ENCODE measurements at regions not wholly inside any gene's neighbourhood (a gene's known extent, or its start where the extent isn't known, plus 50 kb on each side); places are given as distances from the start of the nearest gene placed in this dataset.

- no peak overlapping the region for H3K4me3 ChIP-seq (replicated peaks; ENCODE audit: insufficient read depth, low read length)
- no peak for DNase-seq (ENCODE audit: low read depth in 1 of 2, low spot score in 1 of 2)
- TF ChIP-seq, protein P1, sequence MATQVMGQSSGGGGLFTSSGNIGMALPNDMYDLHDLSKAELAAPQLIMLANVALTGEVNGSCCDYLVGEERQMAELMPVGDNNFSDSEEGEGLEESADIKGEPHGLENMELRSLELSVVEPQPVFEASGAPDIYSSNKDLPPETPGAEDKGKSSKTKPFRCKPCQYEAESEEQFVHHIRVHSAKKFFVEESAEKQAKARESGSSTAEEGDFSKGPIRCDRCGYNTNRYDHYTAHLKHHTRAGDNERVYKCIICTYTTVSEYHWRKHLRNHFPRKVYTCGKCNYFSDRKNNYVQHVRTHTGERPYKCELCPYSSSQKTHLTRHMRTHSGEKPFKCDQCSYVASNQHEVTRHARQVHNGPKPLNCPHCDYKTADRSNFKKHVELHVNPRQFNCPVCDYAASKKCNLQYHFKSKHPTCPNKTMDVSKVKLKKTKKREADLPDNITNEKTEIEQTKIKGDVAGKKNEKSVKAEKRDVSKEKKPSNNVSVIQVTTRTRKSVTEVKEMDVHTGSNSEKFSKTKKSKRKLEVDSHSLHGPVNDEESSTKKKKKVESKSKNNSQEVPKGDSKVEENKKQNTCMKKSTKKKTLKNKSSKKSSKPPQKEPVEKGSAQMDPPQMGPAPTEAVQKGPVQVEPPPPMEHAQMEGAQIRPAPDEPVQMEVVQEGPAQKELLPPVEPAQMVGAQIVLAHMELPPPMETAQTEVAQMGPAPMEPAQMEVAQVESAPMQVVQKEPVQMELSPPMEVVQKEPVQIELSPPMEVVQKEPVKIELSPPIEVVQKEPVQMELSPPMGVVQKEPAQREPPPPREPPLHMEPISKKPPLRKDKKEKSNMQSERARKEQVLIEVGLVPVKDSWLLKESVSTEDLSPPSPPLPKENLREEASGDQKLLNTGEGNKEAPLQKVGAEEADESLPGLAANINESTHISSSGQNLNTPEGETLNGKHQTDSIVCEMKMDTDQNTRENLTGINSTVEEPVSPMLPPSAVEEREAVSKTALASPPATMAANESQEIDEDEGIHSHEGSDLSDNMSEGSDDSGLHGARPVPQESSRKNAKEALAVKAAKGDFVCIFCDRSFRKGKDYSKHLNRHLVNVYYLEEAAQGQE (IDR thresholded peaks at IDR 0.05; ENCODE audit: insufficient replicate concordance, low read depth): no peak
- TF ChIP-seq POLR2AphosphoS5 (IDR thresholded peaks at IDR 0.05; ENCODE audit: low read depth) (no peak), GABPA (IDR thresholded peaks at IDR 0.05; ENCODE audit: low read depth) (no peak), CTCF (IDR thresholded peaks at IDR 0.05; ENCODE audit: insufficient read depth, low read length) (no peak), SPI1 (IDR thresholded peaks at IDR 0.05; ENCODE audit: borderline replicate concordance, low read depth) (no peak)
- no peaks in the 10 kb centered on the region for H3K27me3 ChIP-seq (ENCODE audit: insufficient read depth, poor library complexity, severe bottlenecking)
- no peak overlapping the region for H3K27ac ChIP-seq (replicated peaks)
Measured at GRCh38 chr12:126856958-126857357, 1410.0 kb upstream of the TMEM132C start.

DNA sequence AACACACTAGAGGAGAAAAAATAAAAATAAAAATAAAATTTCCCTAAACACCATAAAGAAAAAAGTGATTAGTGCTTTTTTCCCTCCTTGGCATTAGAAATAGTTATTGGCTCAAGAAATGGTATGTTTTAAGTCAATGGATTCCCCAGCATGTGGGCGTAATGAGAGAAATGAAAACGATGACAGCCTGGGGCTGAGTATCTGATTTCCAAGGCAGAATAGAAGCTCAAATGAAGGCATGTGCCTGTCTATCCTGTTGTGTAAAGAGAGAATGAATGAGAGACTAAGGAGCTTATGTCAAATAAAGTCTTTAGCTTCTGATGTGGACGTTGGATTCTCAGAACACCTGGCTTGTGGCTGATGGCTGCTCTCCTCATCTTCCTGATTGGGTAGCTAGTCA is 1408.4 kb upstream of the TMEM132C start:
- H3K27ac ChIP-seq (replicated peaks): no peak overlapping the region
- no peaks in the 10 kb centered on the region for H3K27me3 ChIP-seq (ENCODE audit: insufficient read depth, poor library complexity, severe bottlenecking)
- no peak overlapping the region for H3K4me3 ChIP-seq (replicated peaks; ENCODE audit: insufficient read depth, low read length)
- TF ChIP-seq POLR2AphosphoS5 (IDR thresholded peaks at IDR 0.05; ENCODE audit: low read depth) (no peak), GABPA (IDR thresholded peaks at IDR 0.05; ENCODE audit: low read depth) (no peak)
- no peak for DNase-seq (ENCODE audit: low read depth in 1 of 2, low spot score in 1 of 2)

GRCh38 chr12:126860210-126860609 is 1406.8 kb upstream of the TMEM132C start:
- TF ChIP-seq CTCF (IDR thresholded peaks at IDR 0.05; ENCODE audit: insufficient read depth, low read length) (no peak), GABPA (IDR thresholded peaks at IDR 0.05; ENCODE audit: low read depth) (no peak), SPI1 (IDR thresholded peaks at IDR 0.05; ENCODE audit: borderline replicate concordance, low read depth) (no peak), POLR2AphosphoS5 (IDR thresholded peaks at IDR 0.05; ENCODE audit: low read depth) (no peak)
- TF ChIP-seq, protein P1 (IDR thresholded peaks at IDR 0.05; ENCODE audit: insufficient replicate concordance, low read depth): no peak
- Histone ChIP-seq H3K4me3 (replicated peaks; ENCODE audit: insufficient read depth, low read length) (no peak overlapping the region), H3K27me3 (ENCODE audit: insufficient read depth, poor library complexity, severe bottlenecking) (no peaks in the 10 kb centered on the region), H3K27ac (replicated peaks) (no peak overlapping the region)
- no peak for DNase-seq (ENCODE audit: low read depth in 1 of 2, low spot score in 1 of 2)

GRCh38 chr12:126862500-126862899 is 1404.5 kb upstream of the TMEM132C start:
- no peaks in the 10 kb centered on the region for H3K27me3 ChIP-seq (ENCODE audit: insufficient read depth, poor library complexity, severe bottlenecking)
- H3K27ac ChIP-seq (replicated peaks): no peak overlapping the region
- no peak for DNase-seq (ENCODE audit: low read depth in 1 of 2, low spot score in 1 of 2)
- no peak overlapping the region for H3K4me3 ChIP-seq (replicated peaks; ENCODE audit: insufficient read depth, low read length)
- TF ChIP-seq GABPA (IDR thresholded peaks at IDR 0.05; ENCODE audit: low read depth) (no peak), SPI1 (IDR thresholded peaks at IDR 0.05; ENCODE audit: borderline replicate concordance, low read depth) (no peak), CTCF (IDR thresholded peaks at IDR 0.05; ENCODE audit: insufficient read depth, low read length) (no peak), POLR2AphosphoS5 (IDR thresholded peaks at IDR 0.05; ENCODE audit: low read depth) (no peak)
- TF ChIP-seq, protein P1 (IDR thresholded peaks at IDR 0.05; ENCODE audit: insufficient replicate concordance, low read depth): no peak

Measured in HL-60 (cell line).